HEK293T (cell line): ENCODE measurements at regions not wholly inside any gene's neighbourhood (a gene's known extent, or its start where the extent isn't known, plus 50 kb on each side); places are given as distances from the start of the nearest gene placed in this dataset.

Experiments
- ARNT ChIP-seq: fragments of 450-650 bp; IDR thresholded peaks from 2 replicates; pipeline ENCODE4 v1.6.1; 2017; ENCODE audit warnings: mild to moderate bottlenecking
- CTBP1 ChIP-seq: fragments of 450-650 bp; IDR thresholded peaks from 2 replicates; pipeline ENCODE4 v1.6.1; 2016; ENCODE audit warnings: borderline replicate concordance
- ELF4 ChIP-seq: fragments of 450-650 bp; IDR thresholded peaks from 2 replicates; pipeline ENCODE4 v1.6.1; 2017; ENCODE audit warnings: antibody characterized with exemption
- FOXK2 ChIP-seq: fragments of 450-650 bp; IDR thresholded peaks from 2 replicates; pipeline ENCODE4 v1.6.1; 2016; ENCODE audit warnings: mild to moderate bottlenecking
- FOXM1 ChIP-seq: fragments of 450-650 bp; IDR thresholded peaks from 2 replicates; pipeline ENCODE4 v1.6.1; 2017; ENCODE audit warnings: mild to moderate bottlenecking, borderline replicate concordance
- HDGF ChIP-seq: fragments of 450-650 bp; IDR thresholded peaks from 2 replicates; pipeline ENCODE4 v1.6.1; 2017; ENCODE audit warnings: antibody characterized with exemption, borderline replicate concordance
- LEF1 ChIP-seq: fragments of 450-650 bp; IDR thresholded peaks from 2 replicates; pipeline ENCODE4 v1.6.1; 2017; ENCODE audit warnings: mild to moderate bottlenecking, borderline replicate concordance
- NFRKB ChIP-seq: fragments of 450-650 bp; IDR thresholded peaks from 2 replicates; pipeline ENCODE4 v1.6.1; 2016; ENCODE audit warnings: mild to moderate bottlenecking, moderate library complexity
- SP1 ChIP-seq: fragments of 450-650 bp; IDR thresholded peaks from 2 replicates; pipeline ENCODE4 v1.6.1; 2017
- SUZ12 ChIP-seq: fragments of 450-650 bp; IDR thresholded peaks from 2 replicates; pipeline ENCODE4 v1.6.1; 2016; ENCODE audit warnings: mild to moderate bottlenecking
- TARDBP ChIP-seq: fragments of 450-650 bp; IDR thresholded peaks from 2 replicates; pipeline ENCODE4 v1.6.1; 2016
- ZNF384 ChIP-seq: fragments of 450-650 bp; IDR thresholded peaks from 2 replicates; pipeline ENCODE4 v1.6.1; 2016
- TF ChIP-seq, protein P1 (sequence below): fragments of 450-650 bp; IDR thresholded peaks from 2 replicates; pipeline ENCODE4 v1.6.1; 2016

DNA sequence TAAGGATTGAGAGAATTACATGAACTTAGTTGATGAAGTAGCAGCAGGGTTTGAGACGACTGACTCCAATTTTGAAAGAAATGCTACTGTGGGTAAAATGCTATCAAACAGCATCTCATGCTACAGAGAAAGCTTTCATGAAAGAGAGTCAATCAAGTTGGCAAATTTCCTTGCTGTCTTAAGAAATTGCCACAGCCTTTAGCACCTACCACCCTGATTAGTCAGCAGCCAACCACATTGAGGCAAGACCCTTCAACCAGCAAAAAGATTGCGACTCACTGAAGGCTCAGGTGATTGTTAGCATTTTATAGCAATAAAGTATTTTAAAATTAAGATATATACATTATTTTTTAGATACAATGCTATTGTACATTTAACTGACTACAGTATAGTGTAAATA, 80.9 kb downstream of the RAP2B start:
- TF ChIP-seq FOXK2 (no peak), ELF4 (no peak), NFRKB (no peak), SP1 (no peak), ZNF384 (no peak), TARDBP (no peak), SUZ12 (no peak), LEF1 (no peak), FOXM1 (no peak), HDGF (no peak), CTBP1 (no peak), ARNT (no peak)
- TF ChIP-seq, protein P1, sequence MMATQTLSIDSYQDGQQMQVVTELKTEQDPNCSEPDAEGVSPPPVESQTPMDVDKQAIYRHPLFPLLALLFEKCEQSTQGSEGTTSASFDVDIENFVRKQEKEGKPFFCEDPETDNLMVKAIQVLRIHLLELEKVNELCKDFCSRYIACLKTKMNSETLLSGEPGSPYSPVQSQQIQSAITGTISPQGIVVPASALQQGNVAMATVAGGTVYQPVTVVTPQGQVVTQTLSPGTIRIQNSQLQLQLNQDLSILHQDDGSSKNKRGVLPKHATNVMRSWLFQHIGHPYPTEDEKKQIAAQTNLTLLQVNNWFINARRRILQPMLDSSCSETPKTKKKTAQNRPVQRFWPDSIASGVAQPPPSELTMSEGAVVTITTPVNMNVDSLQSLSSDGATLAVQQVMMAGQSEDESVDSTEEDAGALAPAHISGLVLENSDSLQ = no peak
